Endothelial cell of umbilical vein (primary cell): ENCODE measurements at regions not wholly inside any gene's neighbourhood (a gene's known extent, or its start where the extent isn't known, plus 50 kb on each side); places are given as distances from the start of the nearest gene placed in this dataset.

ENCODE experiments used
- BruUV-seq: library from RNA; stranded (reverse); fragments of 400-500 nt; replicated peaks from 2 replicates; lab custom pipeline; 2021; lab: Mats Ljungman, UMichigan
- CTCF ChIA-PET: fragments of 300-600, 350-600 bp; sonication (Branson Sonifier 250); formaldehyde crosslinking; loops from one replicate; lab custom pipeline; 2021; ENCODE audit warnings: antibody characterized with exemption, inconsistent platforms; lab: Charles Lee
- POLR2A ChIA-PET: fragments of 300-600, 350-600 bp; sonication (Branson Sonifier 250); formaldehyde crosslinking; loops from one replicate; lab custom pipeline; 2021; ENCODE audit warnings: antibody characterized with exemption, inconsistent platforms; lab: Charles Lee
- DNase-seq: peaks from one replicate; pipeline ENCODE4 v3.0.0-alpha.2; 2011; ENCODE audit warnings: low read depth, low spot score
- FAIRE-seq: peaks from 2 replicates; lab custom pipeline; 2011; peaks lifted over from hg19 to GRCh38; lab: Jason Lieb, UNC
- H2AFZ ChIP-seq: 2 replicates; pipeline ENCODE4 v1.6.0; 2012; ENCODE audit warnings: low read depth, low read length, control low read depth, inconsistent platforms
- H3K27ac ChIP-seq: 2 replicates; pipeline ENCODE4 v1.5.1; 2011; ENCODE audit warnings: low read depth, mild to moderate bottlenecking, control low read depth, low read length, moderate library complexity; ENCODE audit not compliant: insufficient read depth
- H3K27me3 ChIP-seq, 2 experiments: 2 replicates each; pipeline versions ENCODE4 v1.6.0 to v1.6.1; 2011; ENCODE audit warnings: low read length in 2 of 2, mixed read lengths in 1 of 2; ENCODE audit not compliant: control insufficient read depth in 2 of 2, insufficient read depth in 2 of 2
- H3K36me3 ChIP-seq, 2 experiments: 2 replicates in 1 of 2; 3 replicates in 1 of 2; pipeline ENCODE4 v1.5.1; 2011; ENCODE audit warnings: low read length in 2 of 2, mild to moderate bottlenecking in 1 of 2, moderate library complexity in 1 of 2; ENCODE audit not compliant: control insufficient read depth in 2 of 2, insufficient read depth in 2 of 2; ENCODE audit errors: extremely low read depth in 1 of 2
- H3K4me1 ChIP-seq: 3 replicates; pipeline ENCODE4 v1.5.1; 2011; ENCODE audit warnings: mild to moderate bottlenecking, low read length; ENCODE audit not compliant: control insufficient read depth, insufficient read depth; ENCODE audit errors: extremely low read depth
- H3K4me2 ChIP-seq: 2 replicates; pipeline ENCODE4 v1.6.1; 2011; ENCODE audit warnings: low read length, control low read depth, mixed read lengths; ENCODE audit not compliant: insufficient read depth
- H3K4me3 ChIP-seq, 3 experiments: fragments of 200-600 bp in 1 of 3; sonication (generic), shearing (Covaris generic) in 1 of 3; replicated peaks in 1 of 3; 2 replicates each; pipeline ENCODE4 v1.5.1; 2011 to 2016; ENCODE audit warnings: control low read depth in 3 of 3, low read length in 3 of 3, mild to moderate bottlenecking in 2 of 3, inconsistent platforms in 1 of 3, low read depth in 1 of 3, moderate library complexity in 1 of 3; ENCODE audit not compliant: insufficient read depth in 1 of 3
- H3K79me2 ChIP-seq: 2 replicates; pipeline ENCODE4 v1.6.0; 2012; ENCODE audit warnings: low read length, inconsistent platforms; ENCODE audit not compliant: control insufficient read depth, insufficient read depth
- H3K9ac ChIP-seq: replicated peaks from 2 replicates; pipeline ENCODE3; 2011; ENCODE audit warnings: low read length, control low read depth; ENCODE audit not compliant: insufficient read depth; ENCODE audit errors: extremely low read depth
- H3K9me1 ChIP-seq: replicated peaks from 3 replicates; pipeline ENCODE4 v1.6.0; 2011; ENCODE audit warnings: mild to moderate bottlenecking, low read length; ENCODE audit not compliant: control insufficient read depth, insufficient read depth; ENCODE audit errors: extremely low read depth
- H3K9me3 ChIP-seq: replicated peaks from 2 replicates; pipeline ENCODE4 v1.5.1; 2012; ENCODE audit warnings: low read length, inconsistent platforms; ENCODE audit not compliant: control insufficient read depth, insufficient read depth
- H4K20me1 ChIP-seq: replicated peaks from 2 replicates; pipeline ENCODE3; 2011; ENCODE audit warnings: mild to moderate bottlenecking, low read length; ENCODE audit not compliant: control insufficient read depth, insufficient read depth; ENCODE audit errors: extremely low read depth
- EZH2 ChIP-seq: IDR thresholded peaks from 2 replicates; pipeline ENCODE4 v1.6.1; 2012; ENCODE audit warnings: borderline replicate concordance, low read depth, mild to moderate bottlenecking, moderate library complexity, low read length, inconsistent platforms; ENCODE audit not compliant: severe bottlenecking
- GATA2 ChIP-seq: IDR thresholded peaks from 2 replicates; pipeline ENCODE4 v1.7.0; 2011; ENCODE audit warnings: low read depth, mild to moderate bottlenecking, moderate library complexity, mixed read lengths, low read length; ENCODE audit not compliant: insufficient read length, insufficient read depth
- JUN ChIP-seq: IDR thresholded peaks from 2 replicates; pipeline ENCODE4 v1.6.1; 2011; ENCODE audit warnings: borderline replicate concordance, low read depth; ENCODE audit not compliant: insufficient read length, insufficient read depth
- MYC ChIP-seq: IDR thresholded peaks from one replicate; pipeline ENCODE4 v1.6.1; 2011; ENCODE audit warnings: mild to moderate bottlenecking, low read depth, low read length
- POLR2A ChIP-seq: IDR thresholded peaks from 2 replicates; pipeline ENCODE4 v1.6.1; 2012; ENCODE audit warnings: low read depth, mild to moderate bottlenecking, control low read depth, low read length
- POLR2AphosphoS5 ChIP-seq: IDR thresholded peaks from 2 replicates; pipeline ENCODE4 v1.6.1; 2012; ENCODE audit warnings: low read depth, mild to moderate bottlenecking, control low read depth, low read length, moderate library complexity; ENCODE audit not compliant: insufficient read depth
- dilution Hi-C: fragments of 300-500 bp; cut with MboI; formaldehyde crosslinking; loops from one replicate; pipeline ENCODE4 v1.15.0; 2019; ENCODE audit warnings: low sequenced_read_pairs; ENCODE audit not compliant: extremely low pct_ligation_motif_present
- intact Hi-C: fragments of 100-400 bp; cut with micrococcal nuclease; formaldehyde crosslinking; loops from one replicate; pipeline ENCODE4 v1.10.0; 2022
- TF ChIP-seq, protein P1 (sequence below), 2 donors: IDR thresholded peaks; 1 replicate in 1 of 2; 2 replicates in 1 of 2; pipeline ENCODE4 v1.5.1; 2011; ENCODE audit warnings: low read length in 2 of 2, mild to moderate bottlenecking in 2 of 2, moderate library complexity in 2 of 2, control low read depth in 1 of 2, inconsistent platforms in 1 of 2, low read depth in 1 of 2; ENCODE audit not compliant: insufficient read depth in 1 of 2; ENCODE audit errors: extremely low read depth in 1 of 2

DNA sequence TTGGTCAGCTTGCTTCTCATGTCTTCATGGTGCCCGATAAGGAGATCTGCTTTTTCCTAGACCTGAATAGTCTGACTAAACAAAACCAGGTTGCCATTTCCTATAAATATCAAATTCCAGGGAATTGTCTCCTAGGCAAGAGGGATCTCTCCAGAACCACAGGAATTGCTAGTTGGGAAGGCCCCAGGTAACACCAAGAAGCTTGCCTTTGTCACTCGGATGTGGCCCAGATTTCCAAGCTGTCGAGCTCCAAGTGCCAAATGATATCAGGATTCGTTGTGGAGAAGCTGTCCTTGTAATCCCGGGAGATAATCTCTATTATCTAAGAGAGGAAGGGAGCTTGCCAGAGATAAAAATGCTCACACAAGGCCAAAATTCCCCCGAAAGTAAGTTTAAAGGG, 1288.5 kb upstream of the AUTS2 start:
- intact Hi-C loops: no loop called here
- ChIA-PET POLR2A (no interaction called here), CTCF (no interaction called here)
- dilution Hi-C loops: no loop called here
- BruUV-seq: no TSS peak
- Histone ChIP-seq H3K4me2 (no peak overlapping the region), H2AFZ (no peak overlapping the region), H3K4me1 (no peaks in the 10 kb centered on the region), H3K27ac (no peak overlapping the region), H3K9me1 (no peaks in the 10 kb centered on the region), H3K36me3 (no peaks in the 10 kb centered on the region), H3K27me3 (no peaks in the 10 kb centered on the region), H3K79me2 (no peaks in the 10 kb centered on the region), H3K4me3 (no peak overlapping the region), H4K20me1 (no peaks in the 10 kb centered on the region), H3K9me3 (peaks cover 10% of the 10 kb centered on the region), H3K9ac (no peak overlapping the region)
- TF ChIP-seq MYC (no peak), GATA2 (no peak), EZH2 (no peak), POLR2A (no peak)
- TF ChIP-seq, protein P1, sequence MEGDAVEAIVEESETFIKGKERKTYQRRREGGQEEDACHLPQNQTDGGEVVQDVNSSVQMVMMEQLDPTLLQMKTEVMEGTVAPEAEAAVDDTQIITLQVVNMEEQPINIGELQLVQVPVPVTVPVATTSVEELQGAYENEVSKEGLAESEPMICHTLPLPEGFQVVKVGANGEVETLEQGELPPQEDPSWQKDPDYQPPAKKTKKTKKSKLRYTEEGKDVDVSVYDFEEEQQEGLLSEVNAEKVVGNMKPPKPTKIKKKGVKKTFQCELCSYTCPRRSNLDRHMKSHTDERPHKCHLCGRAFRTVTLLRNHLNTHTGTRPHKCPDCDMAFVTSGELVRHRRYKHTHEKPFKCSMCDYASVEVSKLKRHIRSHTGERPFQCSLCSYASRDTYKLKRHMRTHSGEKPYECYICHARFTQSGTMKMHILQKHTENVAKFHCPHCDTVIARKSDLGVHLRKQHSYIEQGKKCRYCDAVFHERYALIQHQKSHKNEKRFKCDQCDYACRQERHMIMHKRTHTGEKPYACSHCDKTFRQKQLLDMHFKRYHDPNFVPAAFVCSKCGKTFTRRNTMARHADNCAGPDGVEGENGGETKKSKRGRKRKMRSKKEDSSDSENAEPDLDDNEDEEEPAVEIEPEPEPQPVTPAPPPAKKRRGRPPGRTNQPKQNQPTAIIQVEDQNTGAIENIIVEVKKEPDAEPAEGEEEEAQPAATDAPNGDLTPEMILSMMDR (IDR thresholded peaks at IDR 0.05; ENCODE audit: extremely low read depth in 1 of 2, insufficient read depth in 1 of 2, low read depth in 1 of 2, low read length in 2 of 2): no peak
- FAIRE-seq (no peak), DNase-seq (no peak)

DNA sequence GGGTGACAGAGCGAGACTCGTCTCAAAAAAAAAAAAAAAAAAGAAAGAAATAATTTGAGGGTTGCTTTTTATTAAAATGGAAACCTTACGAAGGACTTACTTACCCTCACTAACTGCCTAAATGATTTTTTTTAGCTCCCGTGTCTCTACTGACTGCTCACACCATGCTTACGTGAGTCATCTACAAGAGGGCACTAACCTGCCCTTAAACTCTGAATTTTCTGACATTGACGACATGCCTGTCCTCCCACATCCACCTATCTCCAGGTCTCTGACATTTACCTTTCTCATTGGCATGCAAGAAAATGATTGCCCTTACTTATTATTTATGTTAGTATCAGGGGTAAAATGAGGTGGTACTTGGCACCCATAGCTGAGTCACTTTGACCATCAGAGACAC, 1286.3 kb upstream of the AUTS2 start:
- no peak overlapping the region for H3K27ac ChIP-seq
- intact Hi-C loops: no loop called here
- ChIA-PET CTCF (no interaction called here), POLR2A (no interaction called here)
- H3K79me2 ChIP-seq: no peaks in the 10 kb centered on the region
- no peaks in the 10 kb centered on the region for H3K4me1 ChIP-seq
- peaks cover 7% of the 10 kb centered on the region for H3K9me3 ChIP-seq
- no TSS peak for BruUV-seq
- dilution Hi-C loops: no loop called here
- H2AFZ ChIP-seq: no peak overlapping the region
- no peaks in the 10 kb centered on the region for H3K27me3 ChIP-seq
- H3K4me2 ChIP-seq: no peak overlapping the region
- no peak overlapping the region for H3K4me3 ChIP-seq
- FAIRE-seq: no peak
- no peaks in the 10 kb centered on the region for H4K20me1 ChIP-seq
- no peaks in the 10 kb centered on the region for H3K36me3 ChIP-seq
- no peak overlapping the region for H3K9ac ChIP-seq
- H3K9me1 ChIP-seq: no peaks in the 10 kb centered on the region
- TF ChIP-seq JUN: no peak
- no peak for TF ChIP-seq POLR2AphosphoS5
- TF ChIP-seq MYC: no peak
- no peak for TF ChIP-seq GATA2
- DNase-seq: no peak
